A172 (cell line): ENCODE measurements at regions not wholly inside any gene's neighbourhood (a gene's known extent, or its start where the extent isn't known, plus 50 kb on each side); places are given as distances from the start of the nearest gene placed in this dataset.

Experiments used
- DNase-seq: peaks from one replicate; pipeline ENCODE4 v3.0.0-alpha.2; 2015; ENCODE audit warnings: low spot score

DNA sequence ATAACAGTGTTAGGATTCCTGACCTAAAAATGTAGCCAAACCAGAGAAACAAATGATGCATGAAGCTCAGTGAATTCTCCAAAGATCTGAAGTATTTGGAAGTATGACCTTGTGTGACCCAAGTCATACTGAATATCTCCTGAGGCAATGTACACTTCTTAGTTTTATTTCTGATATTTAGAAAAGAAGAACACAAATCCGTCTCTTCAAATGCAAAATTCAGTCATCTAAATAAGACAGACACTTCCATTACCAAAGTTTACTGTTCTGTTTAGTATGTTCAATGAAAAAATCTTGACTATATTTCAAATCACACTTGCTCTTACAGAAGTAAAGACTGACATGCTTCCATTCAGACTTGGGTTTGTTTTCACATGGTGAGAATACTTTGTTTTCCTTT is 495.7 kb downstream of the RIT2 start:
- DNase-seq, result no peak

DNA sequence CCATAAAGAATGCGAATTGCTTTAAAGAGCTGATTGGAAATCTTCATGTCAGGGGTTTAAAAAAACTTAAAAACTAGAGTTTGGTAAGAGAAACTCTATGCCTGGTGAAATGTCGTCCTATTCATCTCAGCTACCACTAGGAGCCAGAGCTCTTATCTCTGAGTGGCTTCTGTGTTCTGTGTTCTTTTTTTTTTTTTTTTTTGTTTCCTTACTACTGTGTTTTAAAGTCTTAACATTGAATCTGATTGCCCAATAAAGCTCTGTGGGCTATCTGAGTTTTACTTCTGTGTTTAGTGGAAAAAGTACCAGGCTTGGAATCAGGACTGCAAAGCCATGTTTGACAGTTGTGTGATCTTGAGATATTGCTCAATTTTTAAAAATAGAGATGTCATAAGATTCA is 494.8 kb downstream of the RIT2 start:
- DNase-seq, result no peak

DNA sequence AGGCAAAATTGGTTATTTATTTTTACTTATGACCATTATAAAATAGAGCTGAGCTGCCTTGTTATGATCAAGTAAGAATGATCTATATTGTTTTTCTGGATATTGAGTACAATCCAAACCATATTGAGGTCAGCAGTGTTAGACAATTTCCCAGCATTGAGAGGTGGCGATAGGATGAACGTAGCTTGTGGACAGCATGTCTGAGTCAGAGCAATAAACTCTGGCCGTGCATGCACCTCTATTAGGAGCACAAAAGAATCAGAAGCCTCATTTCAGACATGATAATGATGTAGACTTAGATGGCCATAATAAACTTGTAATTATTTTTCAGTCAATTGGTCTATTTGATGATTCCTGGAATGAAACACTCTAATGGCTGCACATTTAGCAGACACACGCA is 491.6 kb downstream of the RIT2 start:
- DNase-seq, result no peak

- DNase-seq, result no peak
Observed at GRCh38 chr18:42632801-42633200, 482.7 kb downstream of the RIT2 start.

GRCh38 chr18:42635378-42636048 is 480.0 kb downstream of the RIT2 start:
- no peak for DNase-seq

GRCh38 chr18:42636309-42636708 is 479.2 kb downstream of the RIT2 start:
- no peak for DNase-seq

- DNase-seq, result peak; percentile 40
Observed at GRCh38 chr18:42640160-42640559, 475.3 kb downstream of the RIT2 start.

DNA sequence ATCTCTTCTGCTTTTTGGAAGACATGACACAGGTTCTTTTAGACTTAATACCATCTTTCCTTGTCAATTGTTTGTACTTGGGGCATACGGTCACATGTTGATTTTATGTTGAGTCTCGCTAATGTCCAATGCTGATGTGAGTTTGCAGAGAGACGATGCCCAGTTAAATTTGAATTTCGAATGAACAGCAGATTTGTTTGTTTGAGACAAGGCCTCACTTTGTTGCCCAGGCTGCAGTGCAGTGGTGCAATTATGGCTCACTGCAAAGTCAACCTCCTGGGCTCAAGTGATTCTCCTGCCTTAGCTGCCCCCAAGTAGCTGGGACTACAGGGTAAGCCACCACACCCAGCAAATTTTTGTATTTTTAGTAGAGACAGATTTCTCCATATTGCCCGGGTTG is 473.5 kb downstream of the RIT2 start:
- no peak for DNase-seq

GRCh38 chr18:42644729-42645131 is 470.8 kb downstream of the RIT2 start:
- DNase-seq, result peak; percentile 60

DNA sequence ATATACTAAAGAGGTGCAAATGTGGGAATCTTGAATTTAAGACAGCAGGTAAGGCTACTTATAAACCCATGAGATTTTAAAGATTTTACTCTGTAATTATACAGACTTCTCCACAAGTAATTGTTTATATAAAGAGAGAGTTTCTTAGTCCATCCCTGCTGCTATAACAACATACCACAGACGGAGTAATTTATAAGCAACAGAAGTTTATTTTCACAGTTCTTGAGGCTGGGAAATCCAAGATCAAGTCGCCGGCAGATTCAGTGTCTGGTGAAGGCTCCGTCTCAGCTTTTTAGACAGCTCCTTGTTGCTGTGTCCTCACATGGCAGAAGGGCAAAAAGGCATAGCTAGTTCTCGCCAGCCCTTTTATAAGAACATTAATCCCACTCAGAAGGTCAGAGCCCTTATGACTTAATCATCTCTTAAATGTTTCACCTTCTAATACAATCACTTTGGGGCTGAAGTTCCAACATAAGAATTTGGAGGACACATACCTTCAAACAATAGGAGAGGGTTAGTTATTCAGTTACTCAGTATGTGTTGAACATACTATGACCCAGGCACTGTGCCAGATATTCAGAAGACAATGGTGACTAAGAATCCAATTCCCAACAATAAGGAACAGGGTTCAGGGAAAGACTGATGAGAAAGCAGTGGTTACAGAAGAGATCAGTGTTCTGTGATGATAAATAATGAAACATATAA is 466.0 kb downstream of the RIT2 start:
- peak; percentile 18 for DNase-seq

DNA sequence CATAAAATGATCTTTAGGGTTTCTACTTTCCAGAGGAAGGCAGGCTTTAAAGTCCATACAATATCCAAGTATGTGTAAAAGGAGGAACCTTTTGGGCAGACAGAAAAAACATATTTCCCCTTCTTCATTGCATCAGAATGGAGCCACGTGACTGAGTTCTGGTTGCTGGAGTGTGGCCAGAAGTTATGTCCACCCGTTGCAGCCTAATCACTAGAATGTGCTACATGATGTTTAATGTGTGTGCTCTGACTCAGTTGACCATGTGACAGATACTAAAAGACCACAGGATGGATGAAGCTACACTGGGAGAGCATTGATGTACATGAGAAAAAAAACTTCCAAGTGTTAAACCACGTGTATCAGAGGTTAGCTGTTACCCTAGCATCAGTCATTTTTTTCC is 460.9 kb downstream of the RIT2 start:
- peak; percentile 14 for DNase-seq

- DNase-seq, result no peak
Observed at GRCh38 chr18:42657551-42657950, 457.9 kb downstream of the RIT2 start.

GRCh38 chr18:42658171-42658570 is 457.3 kb downstream of the RIT2 start:
- DNase-seq, result no peak

- DNase-seq, result no peak
Observed at GRCh38 chr18:42659187-42659586, 456.3 kb downstream of the RIT2 start.

- DNase-seq, result no peak
Observed at GRCh38 chr18:42670860-42671259, 444.6 kb downstream of the RIT2 start.

GRCh38 chr18:42675810-42676209 is 439.7 kb downstream of the RIT2 start:
- DNase-seq, result no peak

DNA sequence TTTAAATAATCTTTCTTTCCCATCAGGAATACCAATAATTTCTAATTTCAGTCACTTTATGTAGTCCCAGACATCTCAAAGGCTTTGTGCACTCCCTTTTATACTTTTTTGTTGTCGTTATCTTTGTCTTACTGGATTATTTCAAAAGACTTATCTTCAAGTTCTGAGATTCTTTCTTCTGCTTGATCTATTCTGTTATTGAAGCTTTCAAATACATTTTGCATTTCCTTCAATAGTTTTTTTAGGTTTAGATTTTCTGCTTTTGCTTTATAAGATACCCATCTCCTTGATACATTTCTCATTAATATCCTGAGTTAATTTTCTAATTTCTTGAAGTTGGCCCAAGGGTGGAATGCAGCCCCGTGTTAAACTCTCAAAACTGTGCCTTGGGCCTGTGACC is 432.4 kb downstream of the RIT2 start:
- no peak for DNase-seq

GRCh38 chr18:42689310-42689709 is 426.2 kb downstream of the RIT2 start:
- no peak for DNase-seq
